ENCODE measurements at regions not wholly inside any gene's neighbourhood (a gene's known extent, or its start where the extent isn't known, plus 50 kb on each side); places are given as distances from the start of the nearest gene placed in this dataset.

DNA sequence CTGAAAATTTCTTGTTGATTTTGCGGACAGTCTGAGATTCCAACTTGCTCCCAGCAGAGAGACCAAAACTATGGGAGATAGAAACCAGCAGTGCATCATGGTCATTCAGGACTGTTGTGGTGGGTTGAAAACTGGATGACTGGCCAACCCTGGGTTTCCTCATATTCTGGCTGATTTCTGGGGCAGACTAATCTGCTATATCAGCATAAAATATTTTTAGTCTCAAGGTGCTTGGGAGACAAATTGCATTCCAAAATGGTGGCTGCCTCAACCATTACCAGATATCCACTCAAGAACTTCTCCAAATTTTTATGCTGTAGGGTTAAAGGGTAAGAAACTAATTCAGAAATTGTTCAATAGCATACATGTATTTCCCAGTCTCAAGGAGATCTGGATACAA, 434.0 kb downstream of the BRINP3 start:
- H3K4me3 Mint-ChIP-seq = no peak overlapping the region
- no peaks in the 10 kb centered on the region for H3K27me3 Mint-ChIP-seq
- no peaks in the 10 kb centered on the region for H3K9me3 Mint-ChIP-seq
- TF ChIP-seq, protein P1, sequence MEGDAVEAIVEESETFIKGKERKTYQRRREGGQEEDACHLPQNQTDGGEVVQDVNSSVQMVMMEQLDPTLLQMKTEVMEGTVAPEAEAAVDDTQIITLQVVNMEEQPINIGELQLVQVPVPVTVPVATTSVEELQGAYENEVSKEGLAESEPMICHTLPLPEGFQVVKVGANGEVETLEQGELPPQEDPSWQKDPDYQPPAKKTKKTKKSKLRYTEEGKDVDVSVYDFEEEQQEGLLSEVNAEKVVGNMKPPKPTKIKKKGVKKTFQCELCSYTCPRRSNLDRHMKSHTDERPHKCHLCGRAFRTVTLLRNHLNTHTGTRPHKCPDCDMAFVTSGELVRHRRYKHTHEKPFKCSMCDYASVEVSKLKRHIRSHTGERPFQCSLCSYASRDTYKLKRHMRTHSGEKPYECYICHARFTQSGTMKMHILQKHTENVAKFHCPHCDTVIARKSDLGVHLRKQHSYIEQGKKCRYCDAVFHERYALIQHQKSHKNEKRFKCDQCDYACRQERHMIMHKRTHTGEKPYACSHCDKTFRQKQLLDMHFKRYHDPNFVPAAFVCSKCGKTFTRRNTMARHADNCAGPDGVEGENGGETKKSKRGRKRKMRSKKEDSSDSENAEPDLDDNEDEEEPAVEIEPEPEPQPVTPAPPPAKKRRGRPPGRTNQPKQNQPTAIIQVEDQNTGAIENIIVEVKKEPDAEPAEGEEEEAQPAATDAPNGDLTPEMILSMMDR (conservative IDR thresholded peaks at IDR 0.05) = no peak
- H3K4me1 Mint-ChIP-seq (ENCODE audit: unreplicated experiment) = no peaks in the 10 kb centered on the region
- H3K36me3 Mint-ChIP-seq = no peaks in the 10 kb centered on the region
- no peak overlapping the region for H3K27ac Mint-ChIP-seq
- no peak for DNase-seq (ENCODE audit: extremely low spot score, unreplicated experiment)

DNA sequence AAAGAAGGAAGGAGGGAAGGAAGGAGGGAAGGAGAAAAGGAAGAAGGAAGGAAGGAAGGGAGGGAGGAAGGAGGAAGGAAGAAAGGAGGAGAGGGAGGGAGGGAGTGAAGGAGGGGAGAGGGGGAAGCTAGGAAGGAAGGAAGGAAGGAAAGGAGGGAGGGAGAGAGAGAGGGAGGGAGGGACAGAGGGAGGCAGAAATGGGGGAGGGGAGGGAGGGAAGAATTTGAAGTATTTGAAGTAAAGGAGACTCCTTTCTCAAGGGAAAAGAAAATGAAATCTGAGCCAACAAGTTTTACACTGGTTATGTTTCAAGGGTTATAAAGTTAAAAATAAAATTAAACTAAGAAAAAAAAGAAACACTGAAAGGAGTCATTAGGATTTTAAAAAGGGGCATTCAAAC, 431.4 kb downstream of the BRINP3 start:
- no peak overlapping the region for H3K4me3 Mint-ChIP-seq
- H3K27me3 Mint-ChIP-seq = no peaks in the 10 kb centered on the region
- no peak overlapping the region for H3K27ac Mint-ChIP-seq
- H3K36me3 Mint-ChIP-seq = no peaks in the 10 kb centered on the region
- no peaks in the 10 kb centered on the region for H3K9me3 Mint-ChIP-seq
- TF ChIP-seq, protein P1 (conservative IDR thresholded peaks at IDR 0.05) = no peak
- H3K4me1 Mint-ChIP-seq (ENCODE audit: unreplicated experiment) = no peaks in the 10 kb centered on the region
- DNase-seq (ENCODE audit: extremely low spot score, unreplicated experiment) = no peak

Measured in type B pancreatic cell (in vitro differentiated cells).